ENCODE measurements at regions not wholly inside any gene's neighbourhood (a gene's known extent, or its start where the extent isn't known, plus 50 kb on each side); places are given as distances from the start of the nearest gene placed in this dataset.

DNA sequence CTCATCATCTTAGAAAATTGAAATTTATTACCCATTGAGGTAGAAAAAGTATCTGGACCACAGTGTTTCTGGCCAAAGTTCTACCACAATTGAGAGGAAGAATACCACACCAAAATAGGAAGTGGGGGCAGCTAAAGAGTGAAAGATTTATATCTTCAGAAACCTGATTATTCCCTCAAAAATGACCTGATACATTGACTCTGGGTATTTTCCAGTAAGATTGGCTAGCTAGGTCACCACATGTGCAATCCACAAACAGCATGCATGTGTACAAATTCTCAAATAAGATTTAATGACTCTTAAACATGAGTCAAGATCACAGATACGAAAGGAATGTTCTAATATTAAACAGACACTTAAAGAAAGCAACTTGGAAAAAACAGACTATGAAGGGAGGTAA lies 1516.2 kb upstream of the PCDH20 start (continued):
- TF ChIP-seq, protein P1, sequence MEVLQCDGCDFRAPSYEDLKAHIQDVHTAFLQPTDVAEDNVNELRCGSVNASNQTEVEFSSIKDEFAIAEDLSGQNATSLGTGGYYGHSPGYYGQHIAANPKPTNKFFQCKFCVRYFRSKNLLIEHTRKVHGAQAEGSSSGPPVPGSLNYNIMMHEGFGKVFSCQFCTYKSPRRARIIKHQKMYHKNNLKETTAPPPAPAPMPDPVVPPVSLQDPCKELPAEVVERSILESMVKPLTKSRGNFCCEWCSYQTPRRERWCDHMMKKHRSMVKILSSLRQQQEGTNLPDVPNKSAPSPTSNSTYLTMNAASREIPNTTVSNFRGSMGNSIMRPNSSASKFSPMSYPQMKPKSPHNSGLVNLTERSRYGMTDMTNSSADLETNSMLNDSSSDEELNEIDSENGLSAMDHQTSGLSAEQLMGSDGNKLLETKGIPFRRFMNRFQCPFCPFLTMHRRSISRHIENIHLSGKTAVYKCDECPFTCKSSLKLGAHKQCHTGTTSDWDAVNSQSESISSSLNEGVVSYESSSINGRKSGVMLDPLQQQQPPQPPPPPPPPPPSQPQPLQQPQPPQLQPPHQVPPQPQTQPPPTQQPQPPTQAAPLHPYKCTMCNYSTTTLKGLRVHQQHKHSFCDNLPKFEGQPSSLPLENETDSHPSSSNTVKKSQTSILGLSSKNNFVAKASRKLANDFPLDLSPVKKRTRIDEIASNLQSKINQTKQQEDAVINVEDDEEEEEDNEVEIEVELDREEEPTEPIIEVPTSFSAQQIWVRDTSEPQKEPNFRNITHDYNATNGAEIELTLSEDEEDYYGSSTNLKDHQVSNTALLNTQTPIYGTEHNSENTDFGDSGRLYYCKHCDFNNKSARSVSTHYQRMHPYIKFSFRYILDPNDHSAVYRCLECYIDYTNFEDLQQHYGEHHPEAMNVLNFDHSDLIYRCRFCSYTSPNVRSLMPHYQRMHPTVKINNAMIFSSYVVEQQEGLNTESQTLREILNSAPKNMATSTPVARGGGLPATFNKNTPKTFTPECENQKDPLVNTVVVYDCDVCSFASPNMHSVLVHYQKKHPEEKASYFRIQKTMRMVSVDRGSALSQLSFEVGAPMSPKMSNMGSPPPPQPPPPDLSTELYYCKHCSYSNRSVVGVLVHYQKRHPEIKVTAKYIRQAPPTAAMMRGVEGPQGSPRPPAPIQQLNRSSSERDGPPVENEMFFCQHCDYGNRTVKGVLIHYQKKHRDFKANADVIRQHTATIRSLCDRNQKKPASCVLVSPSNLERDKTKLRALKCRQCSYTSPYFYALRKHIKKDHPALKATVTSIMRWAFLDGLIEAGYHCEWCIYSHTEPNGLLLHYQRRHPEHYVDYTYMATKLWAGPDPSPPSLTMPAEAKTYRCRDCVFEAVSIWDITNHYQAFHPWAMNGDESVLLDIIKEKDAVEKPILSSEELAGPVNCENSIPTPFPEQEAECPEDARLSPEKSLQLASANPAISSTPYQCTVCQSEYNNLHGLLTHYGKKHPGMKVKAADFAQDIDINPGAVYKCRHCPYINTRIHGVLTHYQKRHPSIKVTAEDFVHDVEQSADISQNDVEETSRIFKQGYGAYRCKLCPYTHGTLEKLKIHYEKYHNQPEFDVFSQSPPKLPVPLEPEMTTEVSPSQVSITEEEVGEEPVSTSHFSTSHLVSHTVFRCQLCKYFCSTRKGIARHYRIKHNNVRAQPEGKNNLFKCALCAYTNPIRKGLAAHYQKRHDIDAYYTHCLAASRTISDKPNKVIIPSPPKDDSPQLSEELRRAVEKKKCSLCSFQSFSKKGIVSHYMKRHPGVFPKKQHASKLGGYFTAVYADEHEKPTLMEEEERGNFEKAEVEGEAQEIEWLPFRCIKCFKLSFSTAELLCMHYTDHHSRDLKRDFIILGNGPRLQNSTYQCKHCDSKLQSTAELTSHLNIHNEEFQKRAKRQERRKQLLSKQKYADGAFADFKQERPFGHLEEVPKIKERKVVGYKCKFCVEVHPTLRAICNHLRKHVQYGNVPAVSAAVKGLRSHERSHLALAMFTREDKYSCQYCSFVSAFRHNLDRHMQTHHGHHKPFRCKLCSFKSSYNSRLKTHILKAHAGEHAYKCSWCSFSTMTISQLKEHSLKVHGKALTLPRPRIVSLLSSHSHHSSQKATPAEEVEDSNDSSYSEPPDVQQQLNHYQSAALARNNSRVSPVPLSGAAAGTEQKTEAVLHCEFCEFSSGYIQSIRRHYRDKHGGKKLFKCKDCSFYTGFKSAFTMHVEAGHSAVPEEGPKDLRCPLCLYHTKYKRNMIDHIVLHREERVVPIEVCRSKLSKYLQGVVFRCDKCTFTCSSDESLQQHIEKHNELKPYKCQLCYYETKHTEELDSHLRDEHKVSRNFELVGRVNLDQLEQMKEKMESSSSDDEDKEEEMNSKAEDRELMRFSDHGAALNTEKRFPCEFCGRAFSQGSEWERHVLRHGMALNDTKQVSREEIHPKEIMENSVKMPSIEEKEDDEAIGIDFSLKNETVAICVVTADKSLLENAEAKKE (CRISPR knock-in tag; IDR thresholded peaks at IDR 0.05): no peak
- TF ChIP-seq, protein P2, sequence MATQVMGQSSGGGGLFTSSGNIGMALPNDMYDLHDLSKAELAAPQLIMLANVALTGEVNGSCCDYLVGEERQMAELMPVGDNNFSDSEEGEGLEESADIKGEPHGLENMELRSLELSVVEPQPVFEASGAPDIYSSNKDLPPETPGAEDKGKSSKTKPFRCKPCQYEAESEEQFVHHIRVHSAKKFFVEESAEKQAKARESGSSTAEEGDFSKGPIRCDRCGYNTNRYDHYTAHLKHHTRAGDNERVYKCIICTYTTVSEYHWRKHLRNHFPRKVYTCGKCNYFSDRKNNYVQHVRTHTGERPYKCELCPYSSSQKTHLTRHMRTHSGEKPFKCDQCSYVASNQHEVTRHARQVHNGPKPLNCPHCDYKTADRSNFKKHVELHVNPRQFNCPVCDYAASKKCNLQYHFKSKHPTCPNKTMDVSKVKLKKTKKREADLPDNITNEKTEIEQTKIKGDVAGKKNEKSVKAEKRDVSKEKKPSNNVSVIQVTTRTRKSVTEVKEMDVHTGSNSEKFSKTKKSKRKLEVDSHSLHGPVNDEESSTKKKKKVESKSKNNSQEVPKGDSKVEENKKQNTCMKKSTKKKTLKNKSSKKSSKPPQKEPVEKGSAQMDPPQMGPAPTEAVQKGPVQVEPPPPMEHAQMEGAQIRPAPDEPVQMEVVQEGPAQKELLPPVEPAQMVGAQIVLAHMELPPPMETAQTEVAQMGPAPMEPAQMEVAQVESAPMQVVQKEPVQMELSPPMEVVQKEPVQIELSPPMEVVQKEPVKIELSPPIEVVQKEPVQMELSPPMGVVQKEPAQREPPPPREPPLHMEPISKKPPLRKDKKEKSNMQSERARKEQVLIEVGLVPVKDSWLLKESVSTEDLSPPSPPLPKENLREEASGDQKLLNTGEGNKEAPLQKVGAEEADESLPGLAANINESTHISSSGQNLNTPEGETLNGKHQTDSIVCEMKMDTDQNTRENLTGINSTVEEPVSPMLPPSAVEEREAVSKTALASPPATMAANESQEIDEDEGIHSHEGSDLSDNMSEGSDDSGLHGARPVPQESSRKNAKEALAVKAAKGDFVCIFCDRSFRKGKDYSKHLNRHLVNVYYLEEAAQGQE (IDR thresholded peaks at IDR 0.05; ENCODE audit: unreplicated experiment): no peak
- no peak for TF ChIP-seq NANOG (IDR thresholded peaks at IDR 0.05; ENCODE audit: borderline replicate concordance)

DNA sequence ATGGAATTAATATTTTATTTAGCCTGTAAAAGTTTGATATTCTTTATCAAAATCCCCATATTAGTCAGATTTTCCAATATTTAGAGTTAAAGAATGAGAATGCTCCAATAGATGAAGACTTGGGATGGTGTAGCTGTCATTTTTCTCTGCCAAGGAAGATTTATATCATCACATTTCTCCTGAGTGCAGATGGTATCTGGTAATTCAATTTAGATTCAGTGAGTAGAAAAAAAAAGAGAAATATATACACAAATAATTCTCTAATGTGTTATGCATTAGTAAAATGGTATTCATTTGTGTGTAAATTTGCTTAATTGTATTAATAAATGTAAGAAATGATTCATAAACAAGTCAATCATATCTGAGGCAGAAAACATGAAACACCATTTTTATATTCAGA lies 1508.7 kb upstream of the PCDH20 start:
- TF ChIP-seq, protein P3, sequence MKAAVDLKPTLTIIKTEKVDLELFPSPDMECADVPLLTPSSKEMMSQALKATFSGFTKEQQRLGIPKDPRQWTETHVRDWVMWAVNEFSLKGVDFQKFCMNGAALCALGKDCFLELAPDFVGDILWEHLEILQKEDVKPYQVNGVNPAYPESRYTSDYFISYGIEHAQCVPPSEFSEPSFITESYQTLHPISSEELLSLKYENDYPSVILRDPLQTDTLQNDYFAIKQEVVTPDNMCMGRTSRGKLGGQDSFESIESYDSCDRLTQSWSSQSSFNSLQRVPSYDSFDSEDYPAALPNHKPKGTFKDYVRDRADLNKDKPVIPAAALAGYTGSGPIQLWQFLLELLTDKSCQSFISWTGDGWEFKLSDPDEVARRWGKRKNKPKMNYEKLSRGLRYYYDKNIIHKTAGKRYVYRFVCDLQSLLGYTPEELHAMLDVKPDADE (IDR thresholded peaks at IDR 0.05): no peak
- TF ChIP-seq ZNF331 (CRISPR knock-in tag; IDR thresholded peaks at IDR 0.05; ENCODE audit: low read depth): no peak
- H3F3A ChIP-seq (replicated peaks; ENCODE audit: low read depth): no peaks in the 10 kb centered on the region
- ATAC-seq (no peak), DNase-seq (ENCODE audit: low spot score) (no peak)
- no peaks in the 10 kb centered on the region for H3K4me1 ChIP-seq (ENCODE audit: insufficient read depth)
- no peaks in the 10 kb centered on the region for H3K9me2 ChIP-seq (ENCODE audit: insufficient read depth)
- no peaks in the 10 kb centered on the region for H3K36me3 Mint-ChIP-seq (ENCODE audit: low read depth)
- H2AFZ ChIP-seq: no peak overlapping the region
- no peak overlapping the region for H3K27ac Mint-ChIP-seq
- no peak overlapping the region for H3K4me2 ChIP-seq
- no peaks in the 10 kb centered on the region; the same call in 1 of the 3 replicates for H3K4me1 Mint-ChIP-seq
- H3K27ac ChIP-seq (ENCODE audit: low read depth): no peak overlapping the region
- H3K79me2 ChIP-seq (replicated peaks; ENCODE audit: insufficient read depth): no peaks in the 10 kb centered on the region
- no peaks in the 10 kb centered on the region for H3K9me3 Mint-ChIP-seq
- H3K27me3 ChIP-seq (ENCODE audit: insufficient read depth): no peaks in the 10 kb centered on the region
- H3K36me3 ChIP-seq (ENCODE audit: insufficient read depth): no peaks in the 10 kb centered on the region
- no peak overlapping the region for H3K4me3 ChIP-seq
- H3K4me3 Mint-ChIP-seq: no peak overlapping the region
- peaks cover 1% of the 10 kb centered on the region for H3K27me3 Mint-ChIP-seq (ENCODE audit: insufficient read depth, low read depth, poor library complexity)
- no peaks in the 10 kb centered on the region for H4K20me1 ChIP-seq (replicated peaks; ENCODE audit: insufficient read depth)

All from GM23338 (cell line).